ENCODE measurements at regions not wholly inside any gene's neighbourhood (a gene's known extent, or its start where the extent isn't known, plus 50 kb on each side); places are given as distances from the start of the nearest gene placed in this dataset.
A peak's percentile ranks its signal among the peaks of the same experiment; 100 is the strongest.

DNA sequence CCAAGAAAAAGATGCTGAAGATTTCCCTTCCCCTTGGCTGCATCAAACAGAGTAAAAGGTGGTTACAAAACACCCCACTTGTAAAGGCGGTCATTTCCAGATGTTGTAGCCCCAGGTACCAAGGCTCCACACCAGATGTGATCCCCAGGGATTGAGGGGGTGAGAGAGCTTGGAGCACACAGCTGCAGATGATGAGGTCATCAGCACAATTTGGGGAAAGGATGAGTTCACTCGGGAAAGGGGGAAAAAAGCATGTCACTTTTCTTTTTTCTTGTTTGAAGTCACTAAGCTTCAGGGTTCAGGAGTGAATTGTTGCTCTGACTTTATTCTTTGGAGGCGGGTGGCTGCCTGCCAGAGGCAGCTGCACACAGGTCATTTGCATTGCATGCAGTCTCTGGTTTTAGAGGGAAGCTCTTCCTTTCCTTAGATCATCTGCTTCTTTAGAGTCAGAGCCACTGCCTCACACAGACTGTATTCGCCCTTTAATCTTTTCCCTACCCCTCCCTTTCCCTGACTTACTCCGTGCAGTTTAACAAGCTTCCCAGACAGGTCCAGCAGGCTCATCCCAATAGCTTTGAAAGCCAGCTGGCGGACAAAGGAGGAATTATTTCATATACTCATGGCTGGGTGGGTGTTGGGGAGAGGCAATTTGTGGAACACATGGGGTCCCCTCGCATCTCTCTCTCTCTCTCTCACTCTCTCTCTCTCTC, 409.3 kb upstream of the SLC24A2 start:
- DNase-seq: no peak

- no peak for DNase-seq
These were observed 402.5 kb upstream of the SLC24A2 start for GRCh38 chr9:20191228-20191840.

- DNase-seq: no peak
These were observed 401.0 kb upstream of the SLC24A2 start for GRCh38 chr9:20189871-20190270.

DNA sequence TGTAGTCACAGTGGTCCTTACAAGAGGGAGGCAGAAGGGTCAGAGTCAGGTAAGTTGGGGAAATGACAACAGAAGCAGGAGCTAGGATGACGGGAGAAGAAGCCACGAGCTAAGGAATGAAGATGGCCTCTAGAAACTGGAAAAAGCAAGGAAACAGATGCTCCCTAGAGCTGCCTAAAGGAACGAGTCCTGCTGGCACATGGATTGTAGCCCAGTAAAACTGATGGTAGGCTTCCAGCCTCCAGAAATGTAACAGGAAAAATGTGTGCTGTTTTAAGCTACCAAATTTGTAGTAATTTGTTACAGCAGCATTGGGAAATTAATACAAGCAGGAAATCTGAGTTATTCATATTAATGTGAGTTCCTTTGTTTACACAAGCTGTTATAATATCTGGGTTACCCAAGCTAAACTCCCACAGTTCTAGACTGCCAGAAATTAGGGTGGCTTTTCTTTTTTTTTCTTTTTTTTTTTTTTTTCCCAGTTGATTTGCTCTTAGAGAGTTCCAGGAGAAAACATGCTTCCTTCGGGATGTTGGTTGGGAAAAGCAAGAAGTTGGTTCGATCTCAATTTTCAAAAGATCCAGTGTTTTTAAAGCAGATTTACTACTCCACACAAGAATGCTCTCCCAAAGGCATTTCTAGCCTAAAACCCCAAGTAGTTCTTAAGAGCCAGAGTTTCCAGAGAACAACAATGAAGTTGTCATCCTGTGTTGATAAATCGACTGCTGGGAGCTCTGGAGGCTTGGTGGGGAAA, 400.0 kb upstream of the SLC24A2 start:
- DNase-seq: no peak

DNA sequence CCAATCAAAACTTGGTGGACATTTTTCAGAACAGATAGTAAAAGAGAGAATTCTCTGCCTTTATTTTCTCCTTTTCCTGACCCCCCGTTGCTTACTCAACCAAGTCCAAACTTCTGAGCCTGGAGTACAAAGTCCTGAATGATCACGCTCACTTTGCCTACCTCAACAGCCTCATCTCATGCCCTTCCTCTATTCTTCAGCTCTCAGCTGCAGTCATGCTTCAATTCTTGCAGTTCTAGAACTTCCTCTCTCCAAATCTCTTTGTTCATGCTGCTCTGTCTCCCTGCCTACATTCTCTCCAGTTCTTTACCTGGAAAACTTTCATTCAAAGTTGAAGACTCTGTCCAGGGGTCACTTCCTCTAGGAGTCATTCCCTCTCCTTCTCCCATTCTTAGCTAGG, 398.5 kb upstream of the SLC24A2 start:
- DNase-seq: no peak

GRCh38 chr9:20186823-20187222, 398.0 kb upstream of the SLC24A2 start:
- no peak for DNase-seq

DNA sequence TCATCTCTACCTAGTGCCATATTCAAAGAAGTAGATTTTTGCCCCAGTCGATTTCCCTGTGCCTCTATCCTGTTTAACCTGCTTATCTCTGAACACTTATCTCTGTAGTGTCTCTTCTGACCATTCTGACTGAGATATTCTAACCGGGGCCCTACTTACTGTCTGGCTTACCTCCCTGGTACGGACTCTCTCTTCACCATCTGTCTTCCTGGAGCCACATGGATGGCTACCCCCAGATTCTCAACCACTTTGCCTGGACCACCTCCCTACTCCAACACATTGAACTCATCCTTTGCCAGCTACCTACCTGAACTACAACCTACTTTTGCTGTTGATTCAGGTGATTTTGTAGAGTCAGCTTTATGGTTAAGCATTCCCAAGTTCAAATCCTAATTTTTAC, 397.4 kb upstream of the SLC24A2 start:
- DNase-seq: no peak

GRCh38 chr9:20184541-20184940, 395.7 kb upstream of the SLC24A2 start:
- DNase-seq: no peak

DNA sequence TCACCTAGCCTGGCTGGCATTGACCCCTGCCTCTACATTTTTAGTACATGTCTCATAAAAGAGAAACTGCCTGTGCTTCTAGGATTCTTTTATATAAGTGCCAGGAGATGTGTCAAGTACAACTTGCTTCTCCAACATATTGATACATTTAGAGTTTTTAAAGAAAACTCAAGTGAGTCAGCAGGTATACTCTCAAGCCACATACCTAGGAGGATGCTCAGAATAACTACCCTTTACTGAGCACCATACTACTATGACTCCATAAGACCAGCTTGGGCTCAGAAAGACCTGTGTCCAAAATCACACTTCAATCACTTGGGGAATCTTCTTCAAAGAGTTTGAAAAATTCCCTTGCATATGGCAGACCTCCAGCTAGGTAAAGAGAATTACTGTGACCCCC, 389.8 kb upstream of the SLC24A2 start:
- no peak for DNase-seq

GRCh38 chr9:20178197-20178596, 389.4 kb upstream of the SLC24A2 start:
- no peak for DNase-seq

GRCh38 chr9:20170122-20170521, 381.3 kb upstream of the SLC24A2 start:
- no peak for DNase-seq

GRCh38 chr9:20152151-20152725, 363.4 kb upstream of the SLC24A2 start:
- DNase-seq: no peak

- DNase-seq: no peak
These were observed 359.6 kb upstream of the SLC24A2 start for GRCh38 chr9:20148416-20148815.

DNA sequence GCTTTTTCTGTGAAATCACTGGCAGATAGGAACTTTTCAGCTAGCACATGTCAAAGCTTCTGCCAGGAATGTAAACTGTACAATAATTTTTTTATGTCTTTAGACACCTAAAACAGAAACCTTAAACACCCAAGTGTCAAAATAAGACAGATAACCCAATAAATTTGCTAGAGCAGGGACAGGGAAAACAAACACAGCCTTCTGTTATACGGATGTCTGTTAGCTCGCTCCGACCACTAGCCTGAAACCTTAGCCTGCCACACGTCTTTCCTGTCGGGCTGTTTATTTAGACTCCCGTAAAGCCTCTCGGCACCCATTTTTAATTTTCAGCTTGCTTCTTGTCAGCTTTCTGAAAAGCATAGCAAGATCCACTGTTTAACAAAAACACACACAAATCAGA, 355.4 kb upstream of the SLC24A2 start:
- DNase-seq: peak in 1 of 5 donors; percentile 16

DNA sequence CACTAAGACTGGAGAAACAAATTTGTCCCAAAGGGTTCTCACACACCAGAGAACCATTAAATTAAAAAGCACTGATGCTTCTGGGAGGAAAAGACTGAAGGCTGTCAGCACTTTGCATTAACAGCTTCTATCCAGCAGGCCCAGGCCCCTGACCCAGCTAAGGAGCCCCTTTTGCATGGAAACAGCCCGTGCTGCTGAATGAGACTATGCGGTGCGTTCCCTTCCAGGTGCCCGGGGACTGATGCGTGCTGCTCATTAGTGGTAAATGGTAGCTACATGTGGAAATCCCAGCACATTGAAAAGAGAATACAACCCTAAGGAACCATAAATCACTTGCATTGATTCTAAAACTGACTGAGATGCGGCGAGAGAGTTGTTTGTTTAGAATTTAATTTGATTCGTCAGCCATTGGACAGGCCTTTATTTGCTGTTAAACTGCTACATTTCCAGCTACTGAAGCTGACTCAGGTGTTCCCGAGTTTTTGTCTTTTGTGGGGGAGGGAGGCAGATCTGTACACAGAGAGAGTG, 351.0 kb upstream of the SLC24A2 start:
- no peak for DNase-seq

DNA sequence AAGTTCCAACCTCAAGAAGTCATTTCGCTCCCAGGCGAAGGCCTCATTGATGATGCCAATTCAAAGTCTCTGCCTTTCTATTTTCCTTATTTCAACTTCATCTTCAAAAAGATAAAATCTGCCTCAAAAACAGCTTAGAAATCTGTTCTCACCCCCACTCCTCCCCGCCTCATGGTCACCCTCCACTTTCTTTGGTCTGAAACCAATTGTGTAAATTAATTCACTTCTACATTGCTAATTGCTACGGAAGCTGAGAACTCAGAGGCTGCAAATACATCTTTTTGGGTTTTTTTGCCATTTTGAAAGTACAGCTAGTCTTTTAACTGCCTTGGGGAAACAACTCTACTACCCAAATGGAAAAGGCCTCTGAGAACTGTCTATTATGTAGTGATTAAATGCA, 350.0 kb upstream of the SLC24A2 start:
- DNase-seq: no peak

DNA sequence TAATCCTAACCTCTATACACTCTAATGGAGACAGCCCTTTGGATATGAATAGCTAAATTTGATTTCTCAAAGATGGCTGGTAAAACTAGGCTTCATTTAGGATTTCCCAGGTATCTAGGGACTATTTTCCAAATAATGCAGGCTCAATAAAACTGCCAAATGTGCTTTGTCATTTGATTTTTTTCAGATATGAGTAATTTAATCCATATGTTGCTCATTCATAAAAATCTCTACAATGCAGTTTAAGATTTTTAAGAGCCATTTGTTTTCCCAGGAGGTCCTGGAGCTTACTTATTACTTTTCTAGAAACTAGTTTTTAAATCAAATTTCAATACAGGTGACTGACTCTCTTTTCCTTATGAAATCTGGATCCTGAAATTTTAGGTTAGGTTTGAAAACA, 349.3 kb upstream of the SLC24A2 start:
- no peak for DNase-seq

GRCh38 chr9:20137425-20137824, 348.6 kb upstream of the SLC24A2 start:
- DNase-seq: no peak

DNA sequence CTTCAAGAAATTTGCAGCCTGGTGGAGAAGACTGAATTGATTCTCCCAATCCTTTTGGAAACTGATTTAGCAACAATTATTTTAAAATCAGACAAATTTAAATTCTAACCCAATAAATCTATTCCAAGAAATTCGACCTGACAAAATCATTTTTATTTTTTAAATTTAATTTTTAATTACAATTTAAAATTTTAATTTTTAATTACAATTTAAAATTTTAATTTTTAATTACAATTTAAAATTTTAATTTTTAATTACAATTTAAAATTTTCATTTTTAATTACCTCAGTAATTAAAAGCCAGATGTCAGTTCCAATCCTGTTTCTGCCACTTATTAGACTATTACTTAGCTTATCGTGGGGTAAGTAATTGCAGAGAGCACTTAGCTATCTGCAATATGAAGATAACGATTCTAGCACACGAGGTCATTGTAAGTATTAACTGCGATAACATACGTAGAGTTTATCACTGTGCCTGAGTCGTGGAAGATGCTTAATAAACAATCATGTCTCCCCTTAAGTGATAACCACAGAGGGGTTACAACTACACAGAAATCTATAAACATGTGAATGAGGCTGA, 346.4 kb upstream of the SLC24A2 start:
- DNase-seq: no peak

DNA sequence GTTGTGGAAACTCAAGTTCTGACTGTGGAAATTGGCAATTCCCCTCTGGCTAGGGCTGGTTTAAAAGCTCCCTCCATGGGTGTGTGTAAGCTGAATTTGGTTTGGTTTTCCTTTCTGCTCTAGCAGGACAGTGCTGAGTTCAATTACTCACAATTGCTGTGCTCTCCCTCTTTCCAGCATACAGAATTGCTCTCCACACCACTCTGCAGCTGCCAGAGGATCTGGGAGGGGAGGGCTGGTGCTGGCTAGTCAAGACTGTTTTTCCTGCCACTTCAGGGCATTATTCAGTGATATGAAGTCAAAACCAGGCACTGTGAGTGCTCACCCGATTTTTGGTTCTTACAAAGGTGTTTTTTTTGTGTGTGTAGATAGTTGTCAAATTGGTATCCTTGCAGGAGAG, 336.9 kb upstream of the SLC24A2 start:
- DNase-seq: no peak

DNA sequence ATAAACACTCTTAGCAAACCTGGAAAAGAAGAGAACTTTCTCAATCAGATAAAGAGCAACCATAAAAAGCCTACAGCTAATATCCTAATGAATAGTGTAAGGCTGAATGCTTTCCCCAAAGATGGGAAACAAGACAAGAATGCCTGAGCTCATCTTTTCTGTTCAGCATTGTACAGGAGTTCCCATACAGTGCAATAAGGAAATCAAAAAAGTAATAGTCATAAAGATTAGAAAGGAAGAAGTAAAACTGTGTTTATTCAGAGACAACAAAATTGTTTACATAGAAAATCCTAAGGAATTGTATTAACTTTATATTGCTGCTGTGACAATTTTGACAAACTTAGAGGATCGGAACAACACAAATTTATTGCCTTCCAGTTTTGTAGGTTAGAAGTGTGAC, 330.7 kb upstream of the SLC24A2 start:
- no peak for DNase-seq

- DNase-seq: no peak
These were observed 329.1 kb upstream of the SLC24A2 start for GRCh38 chr9:20117986-20118385.

GRCh38 chr9:20117482-20117881, 328.6 kb upstream of the SLC24A2 start:
- DNase-seq: no peak

All from T-helper 1 cell (primary cell).